Suprapubic skin (tissue), 3 donors: ENCODE measurements at regions not wholly inside any gene's neighbourhood (a gene's known extent, or its start where the extent isn't known, plus 50 kb on each side); places are given as distances from the start of the nearest gene placed in this dataset.

Source experiments
- CTCF ChIP-seq, 2 donors: fragments of 200-600 bp in 1 of 2; fragments of 450-650 bp in 1 of 2; sonication (generic) in 1 of 2; IDR thresholded peaks; one replicate each; pipeline ENCODE4 v1.5.1; 2016 to 2019; ENCODE audit warnings: antibody characterized with exemption in 2 of 2, mild to moderate bottlenecking in 1 of 2, moderate library complexity in 1 of 2
- EP300 ChIP-seq: sonication (generic); formaldehyde crosslinking; IDR thresholded peaks from one replicate; pipeline ENCODE4 v1.6.1; 2017; ENCODE audit warnings: antibody characterized with exemption
- POLR2A ChIP-seq, 2 donors: fragments of 450-650 bp; IDR thresholded peaks; one replicate each; pipeline ENCODE4 v1.6.1; 2017; ENCODE audit warnings: antibody characterized with exemption in 2 of 2, mild to moderate bottlenecking in 2 of 2, moderate library complexity in 2 of 2

GRCh38 chr15:47129033-47129432 lies 588.3 kb upstream of the SEMA6D start:
- no peak for TF ChIP-seq CTCF (IDR thresholded peaks at IDR 0.05)
- no peak for TF ChIP-seq POLR2A (IDR thresholded peaks at IDR 0.05)
- TF ChIP-seq EP300, result no peak
